Tibial nerve (tissue), 4 donors: ENCODE measurements at regions not wholly inside any gene's neighbourhood (a gene's known extent, or its start where the extent isn't known, plus 50 kb on each side); places are given as distances from the start of the nearest gene placed in this dataset.

Source experiments
- EP300 ChIP-seq, 2 donors: sonication (generic); formaldehyde crosslinking; IDR thresholded peaks; one replicate each; pipeline ENCODE4 v1.6.1; 2017; ENCODE audit warnings: antibody characterized with exemption in 2 of 2, mild to moderate bottlenecking in 1 of 2
- POLR2A ChIP-seq, 2 donors: fragments of 450-650 bp; IDR thresholded peaks; one replicate each; pipeline ENCODE4 v1.6.1; 2017; ENCODE audit warnings: antibody characterized with exemption in 2 of 2, mild to moderate bottlenecking in 2 of 2, moderate library complexity in 2 of 2
- TF ChIP-seq, protein P1 (sequence below), 5 experiments: fragments of 200-600 bp in 3 of 5; fragments of 450-650 bp in 2 of 5; sonication (generic) in 3 of 5; IDR thresholded peaks; one replicate each; pipeline ENCODE4 v1.5.1; 2016 to 2019; ENCODE audit warnings: antibody characterized with exemption in 5 of 5, mild to moderate bottlenecking in 3 of 5, moderate library complexity in 2 of 5

DNA sequence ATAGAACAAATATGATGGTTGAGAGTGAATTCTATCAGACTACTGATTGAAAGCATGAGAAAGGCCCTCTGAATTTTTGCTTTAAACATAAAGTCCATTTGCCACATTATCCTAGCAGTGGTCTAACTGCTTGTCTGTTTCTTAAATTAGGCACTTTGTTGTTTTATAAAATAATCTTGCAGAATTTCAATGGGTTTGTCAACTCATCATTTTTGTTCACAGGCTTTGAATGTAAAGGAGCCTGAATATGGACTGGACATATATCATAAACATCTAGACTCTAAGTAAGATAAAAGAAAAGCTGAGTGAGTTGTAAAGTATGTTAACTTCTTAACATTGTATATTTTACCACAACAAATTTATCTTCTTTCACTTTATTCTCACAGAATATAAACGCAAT, 845.9 kb downstream of the SUCLG1 start:
- TF ChIP-seq, protein P1, sequence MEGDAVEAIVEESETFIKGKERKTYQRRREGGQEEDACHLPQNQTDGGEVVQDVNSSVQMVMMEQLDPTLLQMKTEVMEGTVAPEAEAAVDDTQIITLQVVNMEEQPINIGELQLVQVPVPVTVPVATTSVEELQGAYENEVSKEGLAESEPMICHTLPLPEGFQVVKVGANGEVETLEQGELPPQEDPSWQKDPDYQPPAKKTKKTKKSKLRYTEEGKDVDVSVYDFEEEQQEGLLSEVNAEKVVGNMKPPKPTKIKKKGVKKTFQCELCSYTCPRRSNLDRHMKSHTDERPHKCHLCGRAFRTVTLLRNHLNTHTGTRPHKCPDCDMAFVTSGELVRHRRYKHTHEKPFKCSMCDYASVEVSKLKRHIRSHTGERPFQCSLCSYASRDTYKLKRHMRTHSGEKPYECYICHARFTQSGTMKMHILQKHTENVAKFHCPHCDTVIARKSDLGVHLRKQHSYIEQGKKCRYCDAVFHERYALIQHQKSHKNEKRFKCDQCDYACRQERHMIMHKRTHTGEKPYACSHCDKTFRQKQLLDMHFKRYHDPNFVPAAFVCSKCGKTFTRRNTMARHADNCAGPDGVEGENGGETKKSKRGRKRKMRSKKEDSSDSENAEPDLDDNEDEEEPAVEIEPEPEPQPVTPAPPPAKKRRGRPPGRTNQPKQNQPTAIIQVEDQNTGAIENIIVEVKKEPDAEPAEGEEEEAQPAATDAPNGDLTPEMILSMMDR (IDR thresholded peaks at IDR 0.05), result no peak
- TF ChIP-seq EP300 (IDR thresholded peaks at IDR 0.05) (no peak), POLR2A (IDR thresholded peaks at IDR 0.05) (no peak)
